IMR-90 (cell line): ENCODE measurements at regions not wholly inside any gene's neighbourhood (a gene's known extent, or its start where the extent isn't known, plus 50 kb on each side); places are given as distances from the start of the nearest gene placed in this dataset.

Experiments
- ATAC-seq: fragments of 200-7000 bp; cut with Tn5 transposase; 2 replicates; pipeline ENCODE4 v1.9.1; 2020; ENCODE audit warnings: low read depth, mild to moderate bottlenecking, moderate library complexity
- BruUV-seq: library from RNA; stranded (reverse); fragments of 400-500 nt; replicated peaks from 2 replicates; lab custom pipeline; 2021; lab: Mats Ljungman, UMichigan
- CTCF ChIA-PET: fragments of 300-600 bp; formaldehyde crosslinking; extraction: SDS; loops from one replicate; lab custom pipeline; 2021; ENCODE audit warnings: antibody characterized with exemption; lab: Yijun Ruan, JAX
- POLR2A ChIA-PET: fragments of 300-600 bp; sonication (Branson Sonifier 250); formaldehyde crosslinking; loops from one replicate; lab custom pipeline; 2022; ENCODE audit warnings: antibody characterized with exemption; ENCODE audit not compliant: unreplicated experiment; lab: Charles Lee
- DNase-seq: peaks from one replicate; pipeline ENCODE4 v3.0.0; 2013
- H2AFZ ChIP-seq: replicated peaks from 2 replicates; pipeline ENCODE3; 2013; ENCODE audit warnings: low read length, mild to moderate bottlenecking; ENCODE audit not compliant: poor library complexity
- H2AK5ac ChIP-seq: 2 replicates; pipeline ENCODE4 v1.6.1; 2013; ENCODE audit warnings: low read depth, low read length, inconsistent platforms
- H2AK9ac ChIP-seq: replicated peaks from 2 replicates; pipeline ENCODE3; 2013; ENCODE audit warnings: mild to moderate bottlenecking, low read depth, low read length, moderate library complexity; ENCODE audit not compliant: poor library complexity
- H2BK120ac ChIP-seq: 2 replicates; pipeline ENCODE4 v1.6.1; 2013; ENCODE audit warnings: low read depth, low read length, inconsistent platforms
- H2BK15ac ChIP-seq: 3 replicates; pipeline ENCODE4 v1.6.1; 2013; ENCODE audit warnings: low read depth, low read length, inconsistent platforms
- H2BK20ac ChIP-seq: 2 replicates; pipeline ENCODE4 v1.6.1; 2013; ENCODE audit warnings: low read depth, mild to moderate bottlenecking, inconsistent platforms, low read length, moderate library complexity
- H2BK5ac ChIP-seq: 2 replicates; pipeline ENCODE4 v1.6.1; 2013; ENCODE audit warnings: mild to moderate bottlenecking, low read depth, low read length, inconsistent platforms; ENCODE audit not compliant: poor library complexity, severe bottlenecking
- H3K14ac ChIP-seq: replicated peaks from 2 replicates; pipeline ENCODE4 v1.6.1; 2013; ENCODE audit warnings: low read depth, low read length, inconsistent platforms
- H3K18ac ChIP-seq: 2 replicates; pipeline ENCODE4 v1.6.1; 2013; ENCODE audit warnings: low read depth, low read length, control low read depth
- H3K23ac ChIP-seq: 2 replicates; pipeline ENCODE4 v1.6.1; 2013; ENCODE audit warnings: low read depth, low read length, inconsistent platforms
- H3K27ac ChIP-seq: 2 replicates; pipeline ENCODE4 v1.5.1; 2013; ENCODE audit warnings: mild to moderate bottlenecking, control low read depth, low read length; ENCODE audit not compliant: insufficient read depth
- H3K27me3 ChIP-seq: 2 replicates; pipeline ENCODE4 v1.6.1; 2013; ENCODE audit warnings: low read length; ENCODE audit not compliant: control insufficient read depth, insufficient read depth
- H3K36me3 ChIP-seq: 2 replicates; pipeline ENCODE4 v1.6.1; 2013; ENCODE audit warnings: low read length, mixed read lengths; ENCODE audit not compliant: control insufficient read depth, insufficient read depth
- H3K4ac ChIP-seq: 2 replicates; pipeline ENCODE4 v1.6.1; 2013; ENCODE audit warnings: low read depth, low read length, inconsistent platforms
- H3K4me1 ChIP-seq: 2 replicates; pipeline ENCODE4 v1.6.1; 2013; ENCODE audit warnings: low read length, mixed read lengths; ENCODE audit not compliant: control insufficient read depth, insufficient read depth
- H3K4me2 ChIP-seq: 2 replicates; pipeline ENCODE4 v1.6.1; 2013; ENCODE audit warnings: low read depth, mild to moderate bottlenecking, control low read depth, low read length, moderate library complexity
- H3K4me3 ChIP-seq: 2 replicates; pipeline ENCODE4 v1.5.1; 2013; ENCODE audit warnings: low read depth, mild to moderate bottlenecking, control low read depth, low read length, moderate library complexity; ENCODE audit not compliant: insufficient read depth
- H3K56ac ChIP-seq: 2 replicates; pipeline ENCODE4 v1.6.1; 2013; ENCODE audit warnings: low read length, inconsistent platforms; ENCODE audit not compliant: insufficient read depth; ENCODE audit errors: extremely low read depth
- H3K79me1 ChIP-seq, 2 experiments: 2 replicates each; pipeline ENCODE4 v1.6.1; 2013; ENCODE audit warnings: low read length in 2 of 2, inconsistent platforms in 1 of 2, low read depth in 1 of 2
- H3K9ac ChIP-seq: 2 replicates; pipeline ENCODE4 v1.6.1; 2013; ENCODE audit warnings: low read depth, low read length, control low read depth
- H3K9me1 ChIP-seq: 2 replicates; pipeline ENCODE4 v1.6.1; 2013; ENCODE audit warnings: low read length, inconsistent platforms; ENCODE audit not compliant: insufficient read depth
- H3K9me3 ChIP-seq: 2 replicates; pipeline ENCODE4 v1.6.1; 2013; ENCODE audit warnings: low read length; ENCODE audit not compliant: control insufficient read depth, insufficient read depth
- H4K20me1 ChIP-seq: 2 replicates; pipeline ENCODE4 v1.6.1; 2013; ENCODE audit warnings: low read length, inconsistent platforms; ENCODE audit not compliant: insufficient read depth
- H4K5ac ChIP-seq: 2 replicates; pipeline ENCODE4 v1.6.1; 2013; ENCODE audit warnings: mild to moderate bottlenecking, low read depth, low read length, control low read depth
- H4K8ac ChIP-seq, 2 experiments: 2 replicates each; pipeline ENCODE4 v1.6.1; 2013; ENCODE audit warnings: low read depth in 2 of 2, low read length in 2 of 2, control low read depth in 1 of 2, inconsistent platforms in 1 of 2
- H4K91ac ChIP-seq: 2 replicates; pipeline ENCODE4 v1.6.1; 2013; ENCODE audit warnings: low read depth, low read length, inconsistent platforms; ENCODE audit not compliant: insufficient read depth
- BHLHE40 ChIP-seq: fragments of 150-350 bp; IDR thresholded peaks from 2 replicates; pipeline ENCODE4 v1.6.1; 2016; ENCODE audit warnings: mild to moderate bottlenecking, low read depth, low read length
- CEBPB ChIP-seq: IDR thresholded peaks from 2 replicates; pipeline ENCODE4 v1.6.1; 2012; ENCODE audit warnings: low read depth, low read length, improper control_type of control experiment
- CHD1 ChIP-seq: IDR thresholded peaks from 2 replicates; pipeline ENCODE4 v1.6.1; 2012; ENCODE audit warnings: low read depth, low read length, improper control_type of control experiment
- CTCF ChIP-seq: conservative IDR thresholded peaks from 2 replicates; pipeline ENCODE4 v1.5.1; 2012; ENCODE audit warnings: mild to moderate bottlenecking, low read depth, low read length, improper control_type of control experiment
- FOS ChIP-seq: fragments of 150-350 bp; IDR thresholded peaks from 2 replicates; pipeline ENCODE4 v1.6.1; 2016; ENCODE audit warnings: low read depth, low read length
- MAFK ChIP-seq: IDR thresholded peaks from 2 replicates; pipeline ENCODE4 v1.6.1; 2012; ENCODE audit warnings: low read depth, low read length, improper control_type of control experiment
- MXI1 ChIP-seq: IDR thresholded peaks from 2 replicates; pipeline ENCODE4 v1.6.1; 2012; ENCODE audit warnings: low read depth, mild to moderate bottlenecking, low read length, moderate library complexity, borderline replicate concordance
- NFE2L2 ChIP-seq: fragments of 150-350 bp; IDR thresholded peaks from 2 replicates; pipeline ENCODE4 v1.6.1; 2016; ENCODE audit warnings: low read depth, mild to moderate bottlenecking, low read length
- POLR2A ChIP-seq: IDR thresholded peaks from 2 replicates; pipeline ENCODE4 v1.6.1; 2012; ENCODE audit warnings: mild to moderate bottlenecking, low read depth, low read length
- RAD21 ChIP-seq: IDR thresholded peaks from 2 replicates; pipeline ENCODE4 v1.6.1; 2012; ENCODE audit warnings: low read length, improper control_type of control experiment
- RCOR1 ChIP-seq: IDR thresholded peaks from 2 replicates; pipeline ENCODE4 v1.6.1; 2012; ENCODE audit warnings: mild to moderate bottlenecking, low read length, improper control_type of control experiment; ENCODE audit not compliant: insufficient replicate concordance
- SMC3 ChIP-seq: fragments of 150-350 bp; IDR thresholded peaks from 2 replicates; pipeline ENCODE4 v1.6.1; 2016; ENCODE audit warnings: low read depth, mild to moderate bottlenecking, antibody characterized with exemption, low read length, moderate library complexity
- USF2 ChIP-seq: fragments of 150-350 bp; IDR thresholded peaks from 2 replicates; pipeline ENCODE4 v1.6.1; 2017; ENCODE audit warnings: mild to moderate bottlenecking, antibody characterized with exemption, low read length, low read depth
- WGBS, 2 experiments: methylation state at CpG; one replicate each; pipeline versions ENCODE4 v1.1.5 to v1.1.7; 2013; ENCODE audit warnings: missing lambda C conversion rate in 2 of 2; ENCODE audit not compliant: insufficient read length in 1 of 2; ENCODE audit errors: extremely low coverage in 2 of 2; 5-methylcytosine and 5-hydroxymethylcytosine counted together
- dilution Hi-C: fragments of 300-500 bp; cut with HindIII; formaldehyde crosslinking; loops from one replicate; pipeline ENCODE4 v1.14.3; 2018; ENCODE audit warnings: low sequenced_read_pairs; ENCODE audit not compliant: unreplicated experiment
- in situ Hi-C: fragments of 300-500 bp; cut with MboI; formaldehyde crosslinking; loops from 3 replicates; pipeline ENCODE4 v1.14.3; 2019; ENCODE audit warnings: low sequenced_read_pairs, inconsistent platforms, mixed read lengths
- intact Hi-C: fragments of 100-400 bp; cut with micrococcal nuclease; formaldehyde crosslinking; loops from 2 replicates; pipeline ENCODE4 v1.10.0; 2022

- TF ChIP-seq CEBPB (no peak), SMC3 (no peak)
Observed at GRCh38 chr2:198312596-198313483, 508.4 kb downstream of the PLCL1 start (continued).

GRCh38 chr2:198311020-198311419 is 506.6 kb downstream of the PLCL1 start:
- H3K4me2 ChIP-seq: no peak overlapping the region
- no peak overlapping the region for H3K23ac ChIP-seq
- POLR2A ChIA-PET: no interaction called here
- no CpG with 5 or more reads among the region's 5 CpGs for WGBS, 2 experiments
- CTCF ChIA-PET: interaction anchor here (0.6 to 0.9 kb wide), 2 partner anchors 15 to 1178 kb away, joined by 3 read pairs; no protein-coding TSS in a partner anchor
- no peak overlapping the region for H3K14ac ChIP-seq
- no peak overlapping the region for H2BK20ac ChIP-seq
- no peak overlapping the region for H2AK5ac ChIP-seq
- no peaks in the 10 kb centered on the region for H3K4me1 ChIP-seq
- H4K91ac ChIP-seq: no peak overlapping the region
- no peak for DNase-seq
- H4K8ac ChIP-seq: no peak overlapping the region
- H3K18ac ChIP-seq: no peak overlapping the region
- in situ Hi-C loops: loop anchor here (10.0 to 25.0 kb wide), 2 partner anchors 1174 to 1426 kb away; no protein-coding TSS in a partner anchor
- H3K56ac ChIP-seq: no peak overlapping the region
- no peaks in the 10 kb centered on the region for H3K79me1 ChIP-seq
- no TSS peak for BruUV-seq
- H3K27me3 ChIP-seq: no peaks in the 10 kb centered on the region; the same call in 1 of the 2 replicates
- dilution Hi-C loops: no loop called here
- H3K4ac ChIP-seq: no peak overlapping the region
- no peak overlapping the region for H2AFZ ChIP-seq
- H2AK9ac ChIP-seq: no peak overlapping the region
- no peaks in the 10 kb centered on the region for H3K9me1 ChIP-seq
- no peak overlapping the region for H2BK120ac ChIP-seq
- no peak for ATAC-seq
- no peaks in the 10 kb centered on the region for H4K20me1 ChIP-seq
- intact Hi-C loops: loop anchor here (5.0 to 10.0 kb wide), 2 partner anchors 714 to 1551 kb away; no protein-coding TSS in a partner anchor
- no peaks in the 10 kb centered on the region for H3K36me3 ChIP-seq
- no peak overlapping the region for H2BK5ac ChIP-seq
- no peak overlapping the region for H3K9ac ChIP-seq
- no peak overlapping the region for H4K5ac ChIP-seq
- H3K4me3 ChIP-seq: no peak overlapping the region
- H2BK15ac ChIP-seq: no peak overlapping the region
- H3K9me3 ChIP-seq: no peaks in the 10 kb centered on the region
- H3K27ac ChIP-seq: no peak overlapping the region
- no peak for TF ChIP-seq FOS
- TF ChIP-seq RCOR1: no peak
- no peak for TF ChIP-seq MXI1
- TF ChIP-seq SMC3: no peak
- no peak for TF ChIP-seq CEBPB
- TF ChIP-seq MAFK: no peak
- TF ChIP-seq NFE2L2: no peak
- no peak for TF ChIP-seq RAD21
- TF ChIP-seq USF2: no peak
- no peak for TF ChIP-seq CTCF
- TF ChIP-seq CHD1: no peak
- TF ChIP-seq POLR2A: no peak
- TF ChIP-seq BHLHE40: no peak
